Neural cell (in vitro differentiated cells): ENCODE measurements at regions not wholly inside any gene's neighbourhood (a gene's known extent, or its start where the extent isn't known, plus 50 kb on each side); places are given as distances from the start of the nearest gene placed in this dataset.

Source experiments
- H2AFZ ChIP-seq: fragments of 200-600, 300-800 bp; sonication (generic), shearing (Covaris generic); 2 replicates; pipeline ENCODE4 v1.6.0; 2014; ENCODE audit warnings: low read depth, mild to moderate bottlenecking, antibody characterized with exemption, low read length, moderate library complexity
- H3F3A ChIP-seq: fragments of 200-600 bp; shearing (Covaris generic); 2 replicates; pipeline ENCODE4 v1.6.1; 2016; ENCODE audit warnings: mild to moderate bottlenecking, moderate library complexity, mixed read lengths, antibody characterized with exemption, low read length; ENCODE audit not compliant: insufficient read depth, poor library complexity, severe bottlenecking
- H3K27ac ChIP-seq: fragments of 200-600, 300-800 bp; sonication (generic), shearing (Covaris generic); 2 replicates; pipeline ENCODE4 v1.5.1; 2014; ENCODE audit warnings: mild to moderate bottlenecking, low read length, moderate library complexity
- H3K27me3 ChIP-seq: fragments of 300-800, 200-600 bp; sonication (generic), shearing (Covaris generic); 2 replicates; pipeline ENCODE4 v1.6.0; 2014; ENCODE audit warnings: mild to moderate bottlenecking, low read depth, low read length, moderate library complexity; ENCODE audit not compliant: insufficient read depth
- H3K36me3 ChIP-seq: fragments of 300-800, 200-600 bp; sonication (generic), shearing (Covaris generic); 2 replicates; pipeline ENCODE4 v1.5.1; 2014; ENCODE audit warnings: mild to moderate bottlenecking, antibody characterized with exemption, low read length, moderate library complexity; ENCODE audit not compliant: insufficient read depth
- H3K4me2 ChIP-seq: fragments of 300-800, 200-600 bp; sonication (generic), shearing (Covaris generic); 2 replicates; pipeline ENCODE4 v1.6.0; 2014; ENCODE audit warnings: mild to moderate bottlenecking, low read length
- H3K4me3 ChIP-seq: fragments of 300-800, 200-600 bp; sonication (generic), shearing (Covaris generic); 2 replicates; pipeline ENCODE4 v1.5.1; 2014; ENCODE audit warnings: mild to moderate bottlenecking, low read length, moderate library complexity
- H3K79me2 ChIP-seq: fragments of 200-600 bp; shearing (Covaris generic); replicated peaks from 2 replicates; pipeline ENCODE4 v1.6.0; 2014; ENCODE audit warnings: mild to moderate bottlenecking, low read length, moderate library complexity; ENCODE audit not compliant: insufficient read depth
- H3K9ac ChIP-seq: fragments of 300-800, 200-600 bp; sonication (generic), shearing (Covaris generic); 2 replicates; pipeline ENCODE4 v1.6.1; 2016; ENCODE audit warnings: mild to moderate bottlenecking, low read length, mixed read lengths
- H3K9me2 ChIP-seq: fragments of 200-600 bp; shearing (Covaris generic); 2 replicates; pipeline ENCODE4 v1.6.1; 2016; ENCODE audit warnings: mild to moderate bottlenecking, low read length, mixed read lengths; ENCODE audit not compliant: insufficient read depth
- H3K9me3 ChIP-seq: fragments of 200-600, 300-800 bp; sonication (generic), shearing (Covaris generic); 2 replicates; pipeline ENCODE4 v1.6.1; 2016; ENCODE audit warnings: mild to moderate bottlenecking, mixed run types, low read length, moderate library complexity, mixed read lengths
- H4K20me1 ChIP-seq: fragments of 200-600 bp; shearing (Covaris generic); 2 replicates; pipeline ENCODE4 v1.6.1; 2016; ENCODE audit warnings: mild to moderate bottlenecking, mixed run types; ENCODE audit not compliant: insufficient read depth
- EP300 ChIP-seq: fragments of 450-650 bp; conservative IDR thresholded peaks from 2 replicates; pipeline ENCODE4 v1.6.1; 2014; ENCODE audit warnings: antibody characterized with exemption, mild to moderate bottlenecking, moderate library complexity; ENCODE audit not compliant: poor library complexity, severe bottlenecking
- EZH2 ChIP-seq: fragments of 200-600, 300-800 bp; shearing (Covaris generic), sonication (generic); IDR thresholded peaks from 2 replicates; pipeline ENCODE4 v1.6.1; 2014; ENCODE audit warnings: antibody characterized with exemption, low read length, borderline replicate concordance, mild to moderate bottlenecking; ENCODE audit not compliant: insufficient read depth, poor library complexity, severe bottlenecking
- MXI1 ChIP-seq: fragments of 450-650 bp; conservative IDR thresholded peaks from 2 replicates; pipeline ENCODE4 v1.6.1; 2014; ENCODE audit warnings: antibody characterized with exemption, mild to moderate bottlenecking; ENCODE audit not compliant: poor library complexity, severe bottlenecking
- POLR2AphosphoS5 ChIP-seq: IDR thresholded peaks from 2 replicates; pipeline ENCODE4 v1.6.1; 2012
- RAD21 ChIP-seq: fragments of 450-650 bp; conservative IDR thresholded peaks from 2 replicates; pipeline ENCODE4 v1.6.1; 2014; ENCODE audit warnings: antibody characterized with exemption, mild to moderate bottlenecking, moderate library complexity
- SMC3 ChIP-seq: fragments of 450-650 bp; conservative IDR thresholded peaks from 2 replicates; pipeline ENCODE4 v1.6.1; 2014; ENCODE audit warnings: antibody characterized with exemption, mild to moderate bottlenecking, moderate library complexity; ENCODE audit not compliant: poor library complexity
- TAF1 ChIP-seq: IDR thresholded peaks from 2 replicates; pipeline ENCODE4 v1.6.1; 2012; ENCODE audit warnings: low read depth
- TF ChIP-seq, protein P1 (sequence below): fragments of 450-650 bp; IDR thresholded peaks from 2 replicates; pipeline ENCODE4 v1.5.1; 2014; ENCODE audit warnings: antibody characterized with exemption, mild to moderate bottlenecking, moderate library complexity; ENCODE audit not compliant: poor library complexity, severe bottlenecking
- TF ChIP-seq, protein P2 (sequence below): IDR thresholded peaks from 2 replicates; pipeline ENCODE4 v1.6.1; 2012; ENCODE audit warnings: borderline replicate concordance

DNA sequence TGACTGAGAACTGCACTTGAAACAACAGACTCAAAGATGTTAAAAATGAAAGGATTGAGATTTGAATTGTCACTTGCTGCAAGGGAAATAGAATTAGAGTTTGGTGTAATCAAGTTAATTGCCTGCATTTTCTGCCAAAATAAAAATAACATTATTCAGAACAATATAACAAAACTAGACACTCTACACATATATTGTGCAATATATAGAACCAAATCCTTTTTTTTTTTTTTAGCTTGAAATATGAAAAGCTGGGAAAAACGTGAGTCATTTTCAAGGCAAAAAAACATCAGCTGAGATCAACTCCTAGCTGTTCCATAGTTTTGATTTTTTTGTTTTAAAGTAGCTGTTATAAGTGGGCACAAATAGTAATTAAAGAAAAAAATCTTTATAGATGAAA lies 561.5 kb downstream of the DNAJB9 start:
- no peak overlapping the region for H3K9ac ChIP-seq
- no peak overlapping the region for H3K27ac ChIP-seq
- H3K4me2 ChIP-seq: no peak overlapping the region
- H2AFZ ChIP-seq: no peak overlapping the region
- no peaks in the 10 kb centered on the region for H3F3A ChIP-seq
- H3K27me3 ChIP-seq: no peaks in the 10 kb centered on the region
- no peak overlapping the region for H3K4me3 ChIP-seq
- TF ChIP-seq RAD21: no peak
- TF ChIP-seq SMC3: no peak
- TF ChIP-seq POLR2AphosphoS5: no peak
- TF ChIP-seq, protein P1, sequence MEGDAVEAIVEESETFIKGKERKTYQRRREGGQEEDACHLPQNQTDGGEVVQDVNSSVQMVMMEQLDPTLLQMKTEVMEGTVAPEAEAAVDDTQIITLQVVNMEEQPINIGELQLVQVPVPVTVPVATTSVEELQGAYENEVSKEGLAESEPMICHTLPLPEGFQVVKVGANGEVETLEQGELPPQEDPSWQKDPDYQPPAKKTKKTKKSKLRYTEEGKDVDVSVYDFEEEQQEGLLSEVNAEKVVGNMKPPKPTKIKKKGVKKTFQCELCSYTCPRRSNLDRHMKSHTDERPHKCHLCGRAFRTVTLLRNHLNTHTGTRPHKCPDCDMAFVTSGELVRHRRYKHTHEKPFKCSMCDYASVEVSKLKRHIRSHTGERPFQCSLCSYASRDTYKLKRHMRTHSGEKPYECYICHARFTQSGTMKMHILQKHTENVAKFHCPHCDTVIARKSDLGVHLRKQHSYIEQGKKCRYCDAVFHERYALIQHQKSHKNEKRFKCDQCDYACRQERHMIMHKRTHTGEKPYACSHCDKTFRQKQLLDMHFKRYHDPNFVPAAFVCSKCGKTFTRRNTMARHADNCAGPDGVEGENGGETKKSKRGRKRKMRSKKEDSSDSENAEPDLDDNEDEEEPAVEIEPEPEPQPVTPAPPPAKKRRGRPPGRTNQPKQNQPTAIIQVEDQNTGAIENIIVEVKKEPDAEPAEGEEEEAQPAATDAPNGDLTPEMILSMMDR: no peak
- TF ChIP-seq EZH2: no peak
- no peak for TF ChIP-seq MXI1
- no peak for TF ChIP-seq TAF1
- TF ChIP-seq EP300: no peak
- TF ChIP-seq, protein P2, sequence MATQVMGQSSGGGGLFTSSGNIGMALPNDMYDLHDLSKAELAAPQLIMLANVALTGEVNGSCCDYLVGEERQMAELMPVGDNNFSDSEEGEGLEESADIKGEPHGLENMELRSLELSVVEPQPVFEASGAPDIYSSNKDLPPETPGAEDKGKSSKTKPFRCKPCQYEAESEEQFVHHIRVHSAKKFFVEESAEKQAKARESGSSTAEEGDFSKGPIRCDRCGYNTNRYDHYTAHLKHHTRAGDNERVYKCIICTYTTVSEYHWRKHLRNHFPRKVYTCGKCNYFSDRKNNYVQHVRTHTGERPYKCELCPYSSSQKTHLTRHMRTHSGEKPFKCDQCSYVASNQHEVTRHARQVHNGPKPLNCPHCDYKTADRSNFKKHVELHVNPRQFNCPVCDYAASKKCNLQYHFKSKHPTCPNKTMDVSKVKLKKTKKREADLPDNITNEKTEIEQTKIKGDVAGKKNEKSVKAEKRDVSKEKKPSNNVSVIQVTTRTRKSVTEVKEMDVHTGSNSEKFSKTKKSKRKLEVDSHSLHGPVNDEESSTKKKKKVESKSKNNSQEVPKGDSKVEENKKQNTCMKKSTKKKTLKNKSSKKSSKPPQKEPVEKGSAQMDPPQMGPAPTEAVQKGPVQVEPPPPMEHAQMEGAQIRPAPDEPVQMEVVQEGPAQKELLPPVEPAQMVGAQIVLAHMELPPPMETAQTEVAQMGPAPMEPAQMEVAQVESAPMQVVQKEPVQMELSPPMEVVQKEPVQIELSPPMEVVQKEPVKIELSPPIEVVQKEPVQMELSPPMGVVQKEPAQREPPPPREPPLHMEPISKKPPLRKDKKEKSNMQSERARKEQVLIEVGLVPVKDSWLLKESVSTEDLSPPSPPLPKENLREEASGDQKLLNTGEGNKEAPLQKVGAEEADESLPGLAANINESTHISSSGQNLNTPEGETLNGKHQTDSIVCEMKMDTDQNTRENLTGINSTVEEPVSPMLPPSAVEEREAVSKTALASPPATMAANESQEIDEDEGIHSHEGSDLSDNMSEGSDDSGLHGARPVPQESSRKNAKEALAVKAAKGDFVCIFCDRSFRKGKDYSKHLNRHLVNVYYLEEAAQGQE: no peak
- no peaks in the 10 kb centered on the region for H4K20me1 ChIP-seq
- no peaks in the 10 kb centered on the region for H3K36me3 ChIP-seq
- H3K9me2 ChIP-seq: no peaks in the 10 kb centered on the region
- H3K9me3 ChIP-seq: no peaks in the 10 kb centered on the region
- H3K79me2 ChIP-seq: no peaks in the 10 kb centered on the region

DNA sequence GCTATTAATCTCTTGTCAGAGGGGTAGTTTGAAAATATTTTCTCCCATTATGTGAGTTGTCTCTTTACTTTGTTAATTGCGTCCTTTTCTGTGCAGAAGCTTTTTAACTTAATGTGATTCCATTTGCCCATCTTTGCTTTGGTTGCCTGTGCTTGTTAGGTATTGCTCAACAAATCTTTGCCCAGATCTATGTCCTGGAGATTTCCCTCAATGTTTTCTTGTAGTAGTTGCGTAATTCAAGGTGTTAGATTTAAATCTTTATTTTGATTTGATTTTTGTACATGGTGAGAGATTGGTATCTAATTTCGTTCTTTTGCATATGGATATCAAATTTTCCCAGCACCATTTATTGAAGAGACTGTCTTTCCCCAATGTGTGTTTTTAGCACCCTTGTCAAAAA lies 567.2 kb downstream of the DNAJB9 start:
- Histone ChIP-seq H3K27me3 (no peaks in the 10 kb centered on the region), H4K20me1 (no peaks in the 10 kb centered on the region), H3K9me2 (no peaks in the 10 kb centered on the region), H3K36me3 (no peaks in the 10 kb centered on the region), H3K4me2 (no peak overlapping the region), H3K9ac (no peak overlapping the region), H3K4me3 (no peak overlapping the region), H2AFZ (no peak overlapping the region), H3K27ac (no peak overlapping the region), H3K79me2 (no peaks in the 10 kb centered on the region), H3K9me3 (no peaks in the 10 kb centered on the region), H3F3A (no peaks in the 10 kb centered on the region)
- TF ChIP-seq RAD21 (no peak), MXI1 (no peak), EZH2 (no peak), EP300 (no peak), POLR2AphosphoS5 (no peak), TAF1 (no peak), SMC3 (no peak)
- TF ChIP-seq, protein P2: no peak
- TF ChIP-seq, protein P1: no peak
